Activated CD4-positive, alpha-beta T cell treated with anti-CD3 and anti-CD28 coated beads for 36 hours (primary cell): ENCODE measurements at regions not wholly inside any gene's neighbourhood (a gene's known extent, or its start where the extent isn't known, plus 50 kb on each side); places are given as distances from the start of the nearest gene placed in this dataset.
A peak's percentile ranks its signal among the peaks of the same experiment; 100 is the strongest.
"Not testable (repeated sequence)": the region's sequence is repeated elsewhere in the genome, so short reads cannot be mapped to it uniquely, and the experiment has no call there.

Experiments
- ATAC-seq: fragments of 200-7000 bp; cut with Tn5 transposase; one replicate; pipeline ENCODE4 v1.10.0; 2021; ENCODE audit warnings: mild to moderate bottlenecking, moderate library complexity
- CTCF ChIA-PET: fragments of 350-600 bp; sonication (Branson Sonifier 250); formaldehyde crosslinking; loops from one replicate; lab custom pipeline; 2021; ENCODE audit warnings: antibody characterized with exemption; lab: Charles Lee
- POLR2A ChIA-PET: fragments of 350-600 bp; sonication (Branson Sonifier 250); formaldehyde crosslinking; loops from one replicate; lab custom pipeline; 2021; ENCODE audit warnings: antibody characterized with exemption, inconsistent platforms; lab: Charles Lee
- DNase-seq: peaks from one replicate; pipeline ENCODE4 v3.0.0-alpha.2; 2020
- H3K27ac Mint-ChIP-seq: one replicate; pipeline ENCODE4 v1.8.0; 2021; ENCODE audit warnings: mixed read lengths
- H3K27me3 Mint-ChIP-seq: one replicate; pipeline ENCODE4 v1.8.0; 2021; ENCODE audit warnings: mixed read lengths
- H3K36me3 Mint-ChIP-seq: one replicate; pipeline ENCODE4 v1.8.0; 2021; ENCODE audit warnings: low read depth, mixed read lengths
- H3K4me1 Mint-ChIP-seq: one replicate; pipeline ENCODE4 v1.8.0; 2021; ENCODE audit warnings: mixed read lengths
- H3K4me3 Mint-ChIP-seq: one replicate; pipeline ENCODE4 v1.8.0; 2021; ENCODE audit warnings: mild to moderate bottlenecking, moderate library complexity, mixed read lengths
- H3K9me3 Mint-ChIP-seq: one replicate; pipeline ENCODE4 v1.8.0; 2021; ENCODE audit warnings: low read depth, mixed read lengths
- intact Hi-C, 2 experiments: fragments of 100-400 bp; cut with DNase I in 1 of 2; cut with micrococcal nuclease in 1 of 2; formaldehyde crosslinking; loops; one replicate each; pipeline versions ENCODE4 v1.14.2 to v1.15.1; 2022 to 2024; cut with DNase I, micrococcal nuclease

GRCh38 chr20:23146181-23146580 is 60.1 kb upstream of the CD93 start:
- no peak for DNase-seq
- Mint-ChIP-seq H3K27me3 (peaks cover 8% of the 10 kb centered on the region), H3K27ac (no peak overlapping the region), H3K4me3 (no peak overlapping the region), H3K4me1 (peaks cover 40% of the 10 kb centered on the region), H3K9me3 (no peaks in the 10 kb centered on the region), H3K36me3 (no peaks in the 10 kb centered on the region)
- ChIA-PET POLR2A (no interaction called here), CTCF (no interaction called here)
- ATAC-seq: no peak
- intact Hi-C loops: loop anchor here (5.0 to 10.0 kb wide), 5 partner anchors 59 to 351 kb away; partner anchors contain the start of genes NXT1 (in 2 of the 2), CD93 (in 1 of the 2) and NAPB (in 1 of the 2)

DNA sequence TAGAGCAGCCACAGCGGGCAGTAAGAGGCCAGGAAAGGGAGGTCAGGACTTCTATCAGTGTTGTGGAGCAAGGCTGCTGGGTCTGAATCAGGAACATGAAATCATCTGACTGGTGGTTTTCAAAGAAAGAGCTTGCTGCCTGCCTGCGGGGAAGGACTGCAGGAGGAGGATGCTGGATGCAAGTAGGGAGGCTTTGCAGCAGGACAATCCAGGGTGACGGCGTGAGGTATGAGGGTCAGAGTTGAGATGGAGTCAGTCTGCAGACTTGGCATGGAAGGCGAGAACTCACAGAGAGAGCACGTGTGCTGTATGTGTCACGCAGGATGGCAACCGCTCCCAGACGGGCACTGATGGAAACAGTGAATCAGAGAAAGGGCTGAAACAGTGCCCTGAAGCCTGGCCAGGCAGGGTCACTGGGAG is 59.2 kb upstream of the CD93 start:
- Mint-ChIP-seq H3K36me3 (no peaks in the 10 kb centered on the region), H3K27ac (no peak overlapping the region), H3K9me3 (no peaks in the 10 kb centered on the region), H3K27me3 (peaks cover 8% of the 10 kb centered on the region), H3K4me1 (peaks cover 40% of the 10 kb centered on the region), H3K4me3 (no peak overlapping the region)
- CTCF ChIA-PET: interaction anchor here (0.8 kb wide), 1 partner anchor 12 kb away, joined by 3 read pairs; no protein-coding TSS in a partner anchor
- no peak for ATAC-seq
- POLR2A ChIA-PET: interaction anchor here (0.6 kb wide), 1 partner anchor 94 kb away, joined by 4 read pairs; no protein-coding TSS in a partner anchor
- no peak for DNase-seq
- intact Hi-C loops: loop anchor here (5.0 to 10.0 kb wide), 5 partner anchors 58 to 352 kb away; partner anchors contain the start of genes NXT1 (in 2 of the 2), CD93 (in 1 of the 2) and NAPB (in 1 of the 2)

DNA sequence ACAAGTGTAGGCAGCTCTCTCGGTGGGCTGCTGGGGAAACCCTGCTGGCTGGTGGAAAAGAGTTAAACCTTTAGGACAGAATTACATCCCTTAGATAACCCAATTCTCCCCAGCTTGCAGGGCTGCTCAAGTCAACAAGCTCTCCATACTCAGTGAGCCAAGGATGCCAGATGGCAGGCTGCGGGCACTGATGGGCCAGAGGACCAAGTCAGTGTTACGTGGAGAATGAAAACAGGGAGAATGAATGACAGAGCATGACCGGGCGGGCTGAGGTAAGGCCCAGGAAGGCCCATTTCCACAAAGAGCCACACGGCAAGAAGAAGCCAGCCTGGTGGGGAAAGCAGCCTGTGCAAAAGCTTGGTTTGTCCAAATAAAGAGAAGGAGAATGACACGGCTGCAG is 58.7 kb upstream of the CD93 start:
- ATAC-seq (no peak), DNase-seq (no peak)
- Mint-ChIP-seq H3K4me3 (no peak overlapping the region), H3K27ac (no peak overlapping the region), H3K36me3 (no peaks in the 10 kb centered on the region), H3K27me3 (peaks cover 8% of the 10 kb centered on the region), H3K4me1 (peaks cover 40% of the 10 kb centered on the region), H3K9me3 (no peaks in the 10 kb centered on the region)
- CTCF ChIA-PET: no interaction called here
- POLR2A ChIA-PET: interaction anchor here (0.6 kb wide), 1 partner anchor 94 kb away, joined by 4 read pairs; no protein-coding TSS in a partner anchor
- intact Hi-C loops: loop anchor here (5.0 to 10.0 kb wide), 5 partner anchors 58 to 352 kb away; partner anchors contain the start of genes NXT1 (in 2 of the 2), CD93 (in 1 of the 2) and NAPB (in 1 of the 2)

GRCh38 chr20:23143986-23144690 is 58.0 kb upstream of the CD93 start:
- peaks cover 8% of the 10 kb centered on the region for H3K27me3 Mint-ChIP-seq
- ChIA-PET CTCF (interaction anchor here (0.9 kb wide), 1 partner anchor 16 kb away, joined by 5 read pairs; no protein-coding TSS in a partner anchor), POLR2A (no interaction called here)
- H3K9me3 Mint-ChIP-seq: no peaks in the 10 kb centered on the region
- no peak overlapping the region for H3K4me3 Mint-ChIP-seq
- intact Hi-C loops: loop anchor here (10.0 kb wide), 2 partner anchors 211 to 281 kb away; partner anchors contain the start of genes NAPB (in 1 of the 2) and NXT1 (in 1 of the 2)
- ATAC-seq (no peak), DNase-seq (no peak)
- H3K27ac Mint-ChIP-seq: no peak overlapping the region
- H3K36me3 Mint-ChIP-seq: no peaks in the 10 kb centered on the region
- H3K4me1 Mint-ChIP-seq: peaks cover 40% of the 10 kb centered on the region

DNA sequence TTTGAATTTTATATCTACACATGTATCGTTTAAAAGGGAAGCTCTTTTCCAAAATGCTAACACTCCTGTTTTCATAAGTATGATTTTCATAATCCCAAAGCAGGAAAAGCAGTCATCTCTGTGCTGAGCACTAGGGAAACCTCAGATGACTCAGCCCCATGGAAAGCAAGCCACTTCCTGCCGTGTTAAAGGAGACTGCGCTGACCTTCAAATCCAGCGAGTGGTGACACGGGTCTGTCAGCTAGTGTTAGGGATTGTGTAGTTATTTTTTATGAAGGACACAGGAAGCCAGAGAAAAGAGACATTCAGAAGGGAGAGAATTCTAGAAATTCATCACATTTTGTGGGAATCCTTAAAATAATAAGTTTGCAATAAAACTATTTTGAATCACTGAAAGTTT is 57.0 kb upstream of the CD93 start:
- ATAC-seq: no peak
- intact Hi-C loops: loop anchor here (10.0 kb wide), 2 partner anchors 212 to 282 kb away; partner anchors contain the start of genes NAPB (in 1 of the 2) and NXT1 (in 1 of the 2)
- H3K4me1 Mint-ChIP-seq: peaks cover 32% of the 10 kb centered on the region
- H3K4me3 Mint-ChIP-seq: no peak overlapping the region
- peak; percentile 49 for DNase-seq
- H3K36me3 Mint-ChIP-seq: no peaks in the 10 kb centered on the region
- no peaks in the 10 kb centered on the region for H3K9me3 Mint-ChIP-seq
- POLR2A ChIA-PET: no interaction called here
- CTCF ChIA-PET: interaction anchor here (0.7 to 1.2 kb wide), 2 partner anchors 18 to 557 kb away, joined by 3 read pairs; no protein-coding TSS in a partner anchor
- peaks cover 8% of the 10 kb centered on the region for H3K27me3 Mint-ChIP-seq
- H3K27ac Mint-ChIP-seq: no peak overlapping the region

DNA sequence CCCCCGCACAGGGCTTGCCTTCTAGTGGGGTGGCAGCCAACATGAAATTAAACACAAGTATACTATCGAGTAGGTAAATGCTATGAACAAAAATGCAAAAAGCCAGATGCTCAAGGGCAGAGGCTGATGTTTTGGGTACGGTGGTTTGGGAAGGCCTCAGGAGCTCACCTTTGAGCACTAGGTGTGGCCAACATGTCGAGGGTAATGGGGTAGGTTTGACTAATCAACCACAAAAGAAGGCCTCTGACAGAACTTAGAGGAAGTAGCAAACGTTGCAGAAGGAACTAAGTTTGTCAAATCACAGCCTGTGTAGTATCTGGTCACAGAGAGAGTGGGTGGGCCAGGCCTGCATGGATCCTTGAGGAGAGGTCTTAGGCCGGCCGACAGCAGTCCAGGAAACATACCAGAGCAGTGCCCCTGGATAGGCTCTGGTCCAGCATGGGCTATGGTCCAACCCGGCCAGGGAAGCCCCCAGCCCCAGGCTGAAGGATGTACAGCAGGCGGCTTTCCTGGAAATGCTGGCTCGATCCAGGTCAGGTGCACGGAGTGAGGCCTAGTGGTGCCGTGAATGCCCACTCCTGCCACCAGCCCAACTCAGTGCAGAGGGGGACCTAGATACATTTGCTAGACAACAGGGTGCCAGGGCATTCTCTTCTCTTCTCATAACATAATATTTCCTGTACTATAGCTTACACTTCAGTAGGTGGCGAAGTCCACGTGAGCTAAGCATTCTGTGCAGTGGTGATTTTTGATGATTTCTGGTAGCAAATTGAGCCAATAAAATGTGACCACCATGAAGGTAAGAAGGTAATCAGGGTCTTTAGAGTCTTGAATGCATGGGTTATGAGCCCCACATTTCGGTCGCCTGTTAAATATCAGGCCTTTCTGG is 56.3 kb upstream of the CD93 start:
- ChIA-PET CTCF (interaction anchor here (1.2 kb wide), 1 partner anchor 18 kb away, joined by 3 read pairs; no protein-coding TSS in a partner anchor), POLR2A (no interaction called here)
- Mint-ChIP-seq H3K4me3 (no peak overlapping the region), H3K9me3 (no peaks in the 10 kb centered on the region), H3K36me3 (no peaks in the 10 kb centered on the region), H3K27ac (no peak overlapping the region), H3K27me3 (peaks cover 8% of the 10 kb centered on the region), H3K4me1 (peaks cover 25% of the 10 kb centered on the region)
- DNase-seq (peak; percentile 32), ATAC-seq (peak; percentile 75)
- intact Hi-C loops: loop anchor here (10.0 kb wide), 2 partner anchors 212 to 282 kb away; partner anchors contain the start of genes NAPB (in 1 of the 2) and NXT1 (in 1 of the 2)

DNA sequence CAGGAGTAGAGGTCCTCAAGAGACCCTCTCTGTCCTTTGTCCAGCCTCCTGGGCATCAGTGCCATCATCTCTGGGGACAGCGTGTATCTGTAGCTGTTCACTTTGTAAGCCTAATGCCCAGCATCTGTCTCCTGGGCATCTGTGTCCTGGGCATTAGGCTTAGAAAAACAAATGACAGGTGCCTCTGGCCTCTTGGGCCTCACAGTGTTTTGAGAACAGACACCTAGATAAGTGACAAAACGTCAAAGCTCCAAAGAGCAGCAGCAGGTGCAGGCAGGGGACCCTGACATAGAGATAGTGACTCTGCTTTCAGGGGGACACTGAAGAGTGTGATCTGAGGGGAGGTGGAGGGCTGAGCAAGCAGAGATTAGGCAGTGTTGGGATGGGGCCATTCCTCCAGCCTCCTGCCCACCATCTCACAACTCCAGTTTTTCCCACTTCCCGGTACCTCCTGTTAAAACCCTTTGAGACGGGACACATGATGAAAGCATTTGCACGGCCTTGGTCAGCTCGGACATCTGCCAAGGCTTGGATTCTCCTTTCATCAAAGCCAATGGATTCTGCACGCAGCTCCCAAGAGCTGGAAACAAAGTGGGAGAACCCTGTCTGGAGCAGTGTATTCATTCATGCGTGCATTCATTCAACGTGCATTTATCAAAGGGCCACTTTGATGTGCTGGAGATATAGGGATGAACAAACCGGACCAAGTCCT is 55.5 kb upstream of the CD93 start:
- H3K4me3 Mint-ChIP-seq: no peak overlapping the region
- no peak overlapping the region for H3K27ac Mint-ChIP-seq
- no peaks in the 10 kb centered on the region for H3K9me3 Mint-ChIP-seq
- intact Hi-C loops: loop anchor here (10.0 kb wide), 2 partner anchors 213 to 283 kb away; partner anchors contain the start of genes NAPB (in 1 of the 2) and NXT1 (in 1 of the 2)
- H3K36me3 Mint-ChIP-seq: no peaks in the 10 kb centered on the region
- peaks cover 20% of the 10 kb centered on the region for H3K4me1 Mint-ChIP-seq
- CTCF ChIA-PET: interaction anchor here (1.5 kb wide), 1 partner anchor 10 kb away, joined by 5 read pairs; no protein-coding TSS in a partner anchor
- ATAC-seq: no peak
- H3K27me3 Mint-ChIP-seq: peaks cover 8% of the 10 kb centered on the region
- DNase-seq: no peak
- POLR2A ChIA-PET: no interaction called here

DNA sequence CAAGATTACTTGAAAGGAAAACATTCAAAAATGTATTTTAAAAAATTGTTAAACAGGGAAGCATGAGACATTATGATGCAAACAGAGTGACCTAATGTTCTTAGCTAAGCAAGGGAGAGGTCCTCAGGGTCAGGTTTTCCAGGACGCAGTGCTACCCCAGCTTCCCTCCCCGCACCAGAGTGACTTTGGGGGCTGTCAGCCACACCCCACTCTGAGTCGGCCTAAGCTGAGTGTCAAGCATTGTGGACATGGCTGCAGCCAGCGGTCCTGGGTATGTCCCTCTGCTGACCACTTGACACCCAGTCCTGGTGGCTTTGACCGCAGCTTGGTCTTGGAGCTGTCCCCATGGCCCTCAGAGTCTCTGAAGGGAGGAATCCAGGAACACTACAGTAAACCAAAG is 54.9 kb upstream of the CD93 start:
- Mint-ChIP-seq H3K27me3 (peaks cover 5% of the 10 kb centered on the region), H3K4me3 (no peak overlapping the region), H3K27ac (no peak overlapping the region), H3K4me1 (peaks cover 20% of the 10 kb centered on the region), H3K36me3 (no peaks in the 10 kb centered on the region), H3K9me3 (no peaks in the 10 kb centered on the region)
- intact Hi-C loops: loop anchor here (10.0 kb wide), 2 partner anchors 214 to 284 kb away; partner anchors contain the start of genes NAPB (in 1 of the 2) and NXT1 (in 1 of the 2)
- CTCF ChIA-PET: interaction anchor here (1.5 kb wide), 1 partner anchor 9 kb away, joined by 5 read pairs; no protein-coding TSS in a partner anchor
- no peak for ATAC-seq
- no peak for DNase-seq
- POLR2A ChIA-PET: no interaction called here

GRCh38 chr20:23139984-23140383 is 53.9 kb upstream of the CD93 start:
- H3K9me3 Mint-ChIP-seq, POLR2A ChIA-PET, H3K4me3 Mint-ChIP-seq, H3K36me3 Mint-ChIP-seq, H3K27ac Mint-ChIP-seq, ATAC-seq, H3K27me3 Mint-ChIP-seq, DNase-seq: not testable (repeated sequence)
- CTCF ChIA-PET: interaction anchor here (1.5 kb wide), 1 partner anchor 8 kb away, joined by 5 read pairs; no protein-coding TSS in a partner anchor
- intact Hi-C loops: loop anchor here (10.0 kb wide), 2 partner anchors 215 to 285 kb away; partner anchors contain the start of genes NAPB (in 1 of the 2) and NXT1 (in 1 of the 2)
- peaks cover 20% of the 10 kb centered on the region for H3K4me1 Mint-ChIP-seq

DNA sequence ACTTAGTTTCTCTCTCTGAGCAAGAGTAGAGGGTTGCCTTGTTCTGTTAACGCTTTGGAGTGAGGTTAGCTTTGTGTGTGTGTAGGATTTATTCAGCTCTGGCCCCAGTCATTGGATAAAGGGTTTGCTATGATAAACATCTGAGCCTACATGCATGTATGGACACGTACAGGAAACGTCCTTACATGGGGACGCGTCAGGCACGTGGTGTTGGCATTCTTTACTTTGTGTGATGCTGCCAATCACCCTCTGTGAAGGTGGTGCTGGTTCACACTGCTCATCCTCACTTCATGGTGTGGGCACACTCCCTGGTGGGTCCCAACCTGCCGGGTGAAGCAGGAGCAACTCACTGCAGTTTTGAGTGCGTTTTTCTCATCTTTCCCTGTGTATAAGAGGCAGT is 53.4 kb upstream of the CD93 start:
- DNase-seq: no peak
- H3K4me1 Mint-ChIP-seq: peaks cover 20% of the 10 kb centered on the region
- no peak overlapping the region for H3K4me3 Mint-ChIP-seq
- no peaks in the 10 kb centered on the region for H3K36me3 Mint-ChIP-seq
- H3K27ac Mint-ChIP-seq: no peak overlapping the region
- no peaks in the 10 kb centered on the region for H3K27me3 Mint-ChIP-seq
- ChIA-PET CTCF (no interaction called here), POLR2A (no interaction called here)
- intact Hi-C loops: no loop called here
- no peaks in the 10 kb centered on the region for H3K9me3 Mint-ChIP-seq
- ATAC-seq: no peak
